GM18520 (cell line): ENCODE measurements at regions not wholly inside any gene's neighbourhood (a gene's known extent, or its start where the extent isn't known, plus 50 kb on each side); places are given as distances from the start of the nearest gene placed in this dataset.

ENCODE experiments used
- ATAC-seq: cut with Tn5 transposase; IDR thresholded peaks from one replicate; pipeline ENCODE4 v1.9.1; 2021; ENCODE audit not compliant: unreplicated experiment

GRCh38 chr7:91323626-91324158 is 59.5 kb downstream of the FZD1 start:
- ATAC-seq: no peak

GRCh38 chr7:91324663-91325062 is 60.4 kb downstream of the FZD1 start:
- ATAC-seq: no peak

- ATAC-seq: no peak
Measured at GRCh38 chr7:91325726-91326125, 61.5 kb downstream of the FZD1 start.

DNA sequence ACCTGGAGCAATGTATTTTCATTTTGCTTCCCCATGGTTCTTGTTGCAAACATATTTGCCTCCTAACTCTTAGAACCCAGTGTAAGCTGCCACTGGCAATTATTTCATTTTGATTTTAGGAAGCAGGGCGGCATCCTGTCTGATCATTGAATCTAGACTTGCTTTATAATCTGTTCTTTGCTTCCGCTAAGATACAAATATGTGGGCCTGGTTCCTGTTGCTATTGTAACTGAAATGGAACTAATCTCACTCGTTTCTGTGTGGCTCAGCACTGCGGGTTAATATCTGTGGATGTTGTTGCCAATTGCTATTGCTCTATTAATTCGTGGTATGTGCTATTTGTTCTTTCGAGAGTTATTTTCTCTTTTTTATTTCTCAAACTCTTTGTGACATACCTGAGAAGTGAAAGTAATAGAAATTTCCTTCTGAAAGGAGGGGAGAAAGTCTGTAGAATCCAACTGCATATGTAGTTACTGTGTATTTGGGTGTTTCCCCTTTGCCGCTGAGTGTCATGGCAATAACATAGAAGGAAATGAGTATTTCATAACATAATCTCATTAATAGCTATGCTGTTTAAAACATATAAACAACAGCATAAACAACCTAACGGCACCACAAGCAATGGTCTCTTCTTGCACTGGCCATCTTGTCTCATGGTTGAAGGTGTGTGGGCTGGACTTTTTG is 62.4 kb downstream of the FZD1 start:
- ATAC-seq: no peak

- no peak for ATAC-seq
Measured at GRCh38 chr7:91327346-91327745, 63.1 kb downstream of the FZD1 start.

DNA sequence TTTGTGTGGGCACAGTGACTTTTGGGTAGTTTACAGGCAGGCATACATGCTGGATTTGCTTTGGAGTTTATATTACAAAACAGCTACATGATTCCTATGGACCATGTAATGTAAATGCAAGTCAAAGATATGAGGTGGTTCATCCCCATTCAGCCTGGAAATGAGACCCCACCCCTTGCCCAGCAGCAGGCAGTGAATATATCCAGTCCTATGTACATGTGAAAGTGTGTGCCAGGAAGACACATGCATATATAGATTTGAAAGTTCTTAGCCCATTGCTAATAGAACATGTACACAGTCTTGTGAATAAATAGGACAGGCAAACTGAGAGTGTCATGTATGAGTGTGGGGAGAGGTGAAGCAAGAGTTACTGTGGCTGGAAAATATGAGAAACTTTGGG is 65.3 kb downstream of the FZD1 start:
- no peak for ATAC-seq

DNA sequence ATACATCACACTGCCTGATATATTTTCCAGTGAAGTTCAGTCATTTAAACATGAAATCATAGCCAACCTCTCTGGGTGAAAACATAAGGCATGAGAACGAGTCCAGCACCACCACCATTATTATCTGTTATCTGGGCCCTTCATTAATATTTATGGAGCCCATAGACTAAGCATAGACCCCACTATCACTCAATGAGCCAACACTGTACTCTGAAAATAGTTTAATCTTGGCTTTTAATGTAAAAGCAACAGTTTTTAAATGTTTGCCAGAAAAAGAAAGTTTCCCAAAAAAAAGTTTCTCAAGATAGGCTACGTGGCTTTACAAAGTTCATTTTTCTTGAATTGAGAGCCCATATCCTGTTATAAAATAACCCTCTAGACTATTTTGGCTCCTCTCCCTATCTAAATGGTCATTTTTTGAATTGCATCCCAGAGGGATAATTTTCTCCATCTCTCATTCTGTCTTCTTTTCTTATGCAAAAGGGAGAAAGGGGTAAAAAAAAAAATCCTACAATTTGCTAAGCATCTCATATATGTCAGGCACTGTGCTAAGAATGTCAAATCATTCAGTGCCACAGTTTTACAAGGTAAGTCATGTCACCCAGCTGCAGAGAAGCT is 66.1 kb downstream of the FZD1 start:
- no peak for ATAC-seq

DNA sequence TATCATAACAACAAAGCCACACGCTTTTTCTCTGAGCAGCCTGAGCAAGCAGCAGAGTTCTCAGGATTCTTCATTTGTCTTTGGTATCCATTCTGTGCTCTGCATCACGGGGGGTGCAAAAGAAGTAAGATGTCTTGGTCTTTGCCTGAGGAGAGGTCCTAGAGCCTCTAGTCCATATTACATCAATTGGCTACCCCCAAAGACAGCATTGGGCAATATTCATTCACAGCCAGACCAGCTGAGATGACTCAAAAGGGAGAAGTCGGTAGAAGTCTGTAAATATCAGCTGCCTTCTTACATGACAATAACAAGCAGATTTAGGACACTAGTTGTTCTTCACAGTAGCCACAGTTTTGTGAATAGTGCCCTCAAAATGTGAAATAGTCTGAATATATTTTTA is 66.6 kb downstream of the FZD1 start:
- no peak for ATAC-seq

DNA sequence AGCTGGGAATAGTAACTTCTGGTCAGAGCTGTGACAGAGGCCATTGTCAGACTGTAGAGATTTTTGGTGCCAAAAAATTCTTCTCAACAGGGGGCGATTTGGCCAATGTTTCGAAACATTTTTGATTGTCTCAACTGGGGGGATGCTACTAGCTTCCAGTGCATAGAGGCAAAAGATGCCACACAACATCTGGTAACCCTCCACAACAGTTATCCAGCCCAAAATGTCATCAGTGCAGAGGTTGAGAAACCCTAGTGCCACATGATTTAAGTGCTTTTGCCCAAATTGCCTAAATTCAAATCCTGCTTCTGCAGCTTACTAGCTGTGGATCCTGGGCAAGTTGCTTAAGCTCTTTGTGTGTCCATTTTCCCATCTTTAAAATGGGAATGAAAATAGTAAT is 71.9 kb downstream of the FZD1 start:
- ATAC-seq: no peak

DNA sequence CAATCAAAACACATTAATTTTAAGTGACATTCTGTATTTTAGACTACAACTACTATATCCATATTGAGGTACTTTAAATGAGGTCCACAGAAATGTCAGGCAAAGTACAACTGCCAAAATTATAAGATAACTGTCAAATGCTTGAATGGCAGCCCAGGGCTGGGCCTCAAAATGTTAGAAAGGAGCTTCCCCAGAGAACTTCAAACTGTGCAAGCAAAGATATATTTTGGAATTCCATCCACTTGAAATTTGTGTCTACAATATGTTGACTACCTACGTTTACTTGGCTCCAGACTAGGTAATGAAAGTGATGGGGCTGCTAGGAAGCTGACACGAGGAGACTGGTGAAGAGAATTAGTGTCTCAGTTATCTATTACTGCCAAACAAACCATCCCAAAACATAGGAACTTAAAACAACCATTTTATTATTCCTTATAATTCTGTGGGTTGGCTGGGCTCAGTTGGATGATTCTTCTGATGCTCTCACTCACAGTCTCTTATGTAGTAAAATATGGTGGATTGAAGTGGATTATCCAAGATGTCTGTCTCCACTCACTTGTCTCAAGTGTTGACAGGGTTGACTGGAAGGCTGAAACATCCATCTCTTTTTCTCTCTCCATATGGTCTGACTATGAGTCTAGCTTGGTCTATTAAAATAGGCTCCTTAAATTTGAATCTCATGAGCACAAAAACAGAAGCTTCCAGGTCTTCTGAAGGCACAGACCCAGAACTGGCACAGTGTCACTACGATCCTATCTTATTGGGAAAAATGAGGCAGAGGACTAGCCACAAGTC is 74.2 kb downstream of the FZD1 start:
- ATAC-seq: no peak

DNA sequence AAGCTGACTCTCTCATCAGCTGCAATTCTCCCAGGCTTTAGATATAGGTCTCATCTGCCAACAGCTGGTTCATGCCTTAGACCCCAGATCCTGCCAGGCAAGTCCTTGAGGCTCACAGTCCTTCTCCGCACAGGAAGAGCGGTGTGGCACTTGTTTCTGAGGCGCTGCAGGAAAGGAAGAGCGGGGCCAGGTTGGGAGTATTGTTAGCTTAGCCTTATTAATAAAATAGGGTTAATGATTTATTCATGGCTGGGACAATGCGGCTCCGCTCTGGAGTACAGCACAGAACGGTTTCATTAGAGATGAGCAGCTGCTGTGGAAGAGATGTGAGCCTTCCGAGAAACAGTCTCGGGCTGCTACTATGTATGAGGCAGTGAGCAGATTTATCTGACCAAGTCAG is 78.1 kb downstream of the FZD1 start:
- ATAC-seq: no peak

GRCh38 chr7:91343420-91343960 is 79.3 kb downstream of the FZD1 start:
- ATAC-seq: no peak

DNA sequence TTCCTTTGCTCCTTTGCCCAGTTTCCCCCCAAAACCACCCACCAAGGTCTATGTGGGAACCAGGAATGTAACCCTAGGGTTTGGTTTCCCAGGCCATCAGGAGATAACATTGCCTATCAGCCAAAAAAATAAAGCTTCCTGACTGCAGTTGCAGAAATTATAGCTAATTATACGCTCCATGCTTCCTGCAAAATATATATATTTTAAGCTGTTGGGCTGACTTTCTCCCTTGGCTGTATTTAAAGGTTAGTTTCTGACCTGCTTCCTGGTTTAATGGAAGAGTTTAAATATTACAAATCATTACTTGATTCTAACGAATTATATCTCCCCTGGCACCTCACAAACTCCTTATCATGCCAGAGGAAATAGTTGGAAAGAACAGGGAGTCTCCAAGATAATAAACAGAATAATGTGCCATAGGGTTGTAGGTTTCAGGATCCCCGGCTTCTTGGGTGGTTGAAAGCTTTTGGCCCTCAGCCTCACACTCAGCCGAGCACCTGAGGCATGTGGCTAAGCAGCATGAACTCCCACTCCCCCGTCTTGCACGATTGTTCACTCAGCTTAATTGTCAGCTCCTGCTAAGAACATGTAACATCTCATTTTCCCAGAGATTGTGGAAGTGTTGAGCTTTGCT is 79.9 kb downstream of the FZD1 start:
- no peak for ATAC-seq

DNA sequence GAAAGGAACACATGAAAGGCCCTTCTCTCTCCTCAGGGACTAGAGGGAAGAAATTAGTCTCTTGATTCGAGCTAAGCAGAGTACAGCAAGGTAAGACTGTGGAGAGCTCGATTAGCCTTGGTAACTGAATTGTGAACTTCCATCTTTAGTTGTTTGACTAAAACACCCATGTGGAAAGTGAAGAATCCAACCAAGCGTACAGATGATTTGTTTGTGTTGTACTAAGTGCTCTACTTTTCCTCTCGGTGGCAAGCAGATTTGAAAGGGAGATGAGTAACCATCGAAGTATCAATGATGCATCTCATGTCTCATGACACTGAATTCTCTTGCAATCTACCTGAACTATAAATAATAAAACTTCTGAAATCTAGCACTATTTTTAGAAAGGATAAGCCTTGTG is 80.7 kb downstream of the FZD1 start:
- no peak for ATAC-seq

DNA sequence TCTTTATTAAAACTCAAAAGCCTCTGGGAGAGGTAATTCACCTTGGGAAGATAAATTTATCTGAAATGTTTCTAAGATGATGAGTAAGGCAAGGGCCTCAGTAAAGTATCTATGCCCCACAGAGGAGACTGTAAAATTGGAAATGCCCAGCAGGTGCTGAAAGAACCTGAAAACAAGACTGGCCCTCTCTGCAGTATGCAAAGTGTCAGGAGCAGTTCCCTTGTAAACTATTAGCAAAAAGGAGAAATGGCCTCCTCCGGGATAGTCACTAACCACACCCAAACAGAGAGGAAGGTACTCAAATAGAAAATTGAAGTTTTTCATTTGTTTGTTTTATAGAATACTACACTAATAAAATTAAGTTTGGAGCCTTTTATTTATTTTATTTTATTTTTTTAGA is 81.2 kb downstream of the FZD1 start:
- no peak for ATAC-seq

- ATAC-seq: no peak
Measured at GRCh38 chr7:91346426-91346825, 82.2 kb downstream of the FZD1 start.

DNA sequence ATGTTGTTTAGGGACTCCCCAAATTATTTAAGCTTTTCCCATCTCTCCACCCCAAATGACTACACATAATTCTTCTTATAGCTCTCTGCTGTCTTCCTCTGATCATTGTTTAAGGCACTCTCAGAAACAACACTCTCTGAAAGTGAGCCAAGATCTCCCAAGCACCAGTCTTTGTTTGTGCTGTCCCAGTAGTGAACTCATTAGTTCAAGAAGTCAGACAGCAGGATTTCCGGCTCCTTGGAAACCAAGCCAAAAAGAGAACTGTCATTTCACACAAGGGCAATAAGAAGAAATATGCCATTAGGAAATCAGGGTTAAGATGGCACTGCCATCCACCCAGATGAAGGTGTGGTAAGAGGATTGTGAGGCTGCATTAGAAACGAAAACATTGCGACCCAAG is 83.1 kb downstream of the FZD1 start:
- no peak for ATAC-seq

GRCh38 chr7:91348711-91349110 is 84.5 kb downstream of the FZD1 start:
- ATAC-seq: no peak

DNA sequence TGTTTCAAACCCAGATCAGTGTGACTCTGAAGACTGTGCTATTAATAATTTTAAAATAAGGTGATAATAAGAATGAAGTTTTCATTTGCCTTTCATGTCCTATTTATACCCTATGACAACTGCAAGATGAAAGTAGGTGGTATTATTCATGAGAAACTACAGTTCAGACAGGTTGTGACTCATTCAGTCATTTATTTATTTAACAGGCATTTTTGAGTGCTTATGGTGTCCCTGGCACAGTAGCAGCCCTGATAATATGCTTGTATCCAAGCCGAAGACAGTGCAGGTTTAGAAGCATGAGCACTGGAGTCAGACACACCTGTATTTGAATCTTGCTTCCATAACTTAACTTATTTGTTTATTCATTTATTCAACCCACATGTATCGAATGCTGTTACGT is 87.1 kb downstream of the FZD1 start:
- no peak for ATAC-seq

GRCh38 chr7:91352091-91352490 is 87.9 kb downstream of the FZD1 start:
- no peak for ATAC-seq

DNA sequence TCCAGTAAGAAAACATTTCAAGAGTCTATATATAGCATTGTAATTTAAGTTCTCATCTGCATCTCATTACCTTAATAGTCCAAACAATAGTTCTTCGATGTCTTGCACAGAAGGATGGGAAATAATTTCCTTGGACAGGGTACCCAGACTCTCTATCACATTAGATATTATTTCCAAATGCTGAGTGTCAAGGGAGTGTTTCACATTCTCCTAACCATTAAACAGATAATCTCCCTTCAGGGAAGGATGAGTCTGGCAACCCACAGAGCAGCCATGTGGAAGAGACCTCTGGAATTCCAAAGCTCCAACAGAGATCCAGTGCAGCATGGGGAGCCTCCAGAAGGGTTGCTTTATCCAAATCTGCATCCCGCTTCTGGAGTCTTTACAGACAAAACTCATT is 89.6 kb downstream of the FZD1 start:
- ATAC-seq: no peak
